HFF-Myc (cell line): ENCODE measurements at regions not wholly inside any gene's neighbourhood (a gene's known extent, or its start where the extent isn't known, plus 50 kb on each side); places are given as distances from the start of the nearest gene placed in this dataset.

Experiments
- DNase-seq: peaks from one replicate; pipeline ENCODE4 v3.0.0-alpha.2; 2011; ENCODE audit warnings: low read depth; ENCODE audit errors: extremely low read depth
- H3K4me3 ChIP-seq: replicated peaks from 2 replicates; pipeline ENCODE4 v1.5.1; 2011; ENCODE audit warnings: low read depth, mild to moderate bottlenecking, control low read depth, low read length
- CTCF ChIP-seq: IDR thresholded peaks from 2 replicates; pipeline ENCODE4 v1.5.1; 2012; ENCODE audit warnings: mild to moderate bottlenecking, low read depth, low read length, control low read depth; ENCODE audit errors: missing control alignments

- no peak overlapping the region for H3K4me3 ChIP-seq
- no peak for DNase-seq
- TF ChIP-seq CTCF: no peak
These were observed 57.6 kb upstream of the MAP3K7 start for GRCh38 chr6:90644492-90644891.

- no peak for TF ChIP-seq CTCF
- DNase-seq: no peak
- H3K4me3 ChIP-seq: no peak overlapping the region
These were observed 56.5 kb upstream of the MAP3K7 start for GRCh38 chr6:90643381-90643780.

- H3K4me3 ChIP-seq: no peak overlapping the region
- no peak for TF ChIP-seq CTCF
- DNase-seq: no peak
These were observed 50.4 kb upstream of the MAP3K7 start for GRCh38 chr6:90637320-90637719.
